HG02678 (cell line): ENCODE measurements at regions not wholly inside any gene's neighbourhood (a gene's known extent, or its start where the extent isn't known, plus 50 kb on each side); places are given as distances from the start of the nearest gene placed in this dataset.
"Not testable (repeated sequence)": the region's sequence is repeated elsewhere in the genome, so short reads cannot be mapped to it uniquely, and the experiment has no call there.

ENCODE experiments used
- ATAC-seq: cut with Tn5 transposase; IDR thresholded peaks from one replicate; pipeline ENCODE4 v1.9.1; 2021; ENCODE audit warnings: mild to moderate bottlenecking, moderate library complexity; ENCODE audit not compliant: unreplicated experiment

DNA sequence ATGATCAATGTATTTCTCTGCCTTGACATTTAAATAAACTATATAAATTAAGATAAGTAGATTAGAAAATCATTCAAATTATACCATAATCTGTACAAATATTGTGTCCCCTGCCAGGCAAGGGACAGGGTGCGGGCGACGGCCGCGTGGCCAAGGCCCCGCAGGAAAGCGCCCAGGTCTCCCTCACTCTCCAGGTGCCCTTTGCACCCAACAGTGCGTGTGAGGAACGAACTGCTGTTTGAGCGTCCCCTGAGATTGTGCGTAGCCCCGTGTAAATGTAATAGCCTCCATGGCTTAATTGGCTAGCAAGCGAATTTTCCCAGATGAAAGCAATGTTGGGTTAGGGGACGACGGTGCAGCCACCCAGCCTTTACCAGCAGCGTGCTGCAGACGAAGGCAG lies 161.4 kb downstream of the SYT15 start:
- ATAC-seq = not testable (repeated sequence)

DNA sequence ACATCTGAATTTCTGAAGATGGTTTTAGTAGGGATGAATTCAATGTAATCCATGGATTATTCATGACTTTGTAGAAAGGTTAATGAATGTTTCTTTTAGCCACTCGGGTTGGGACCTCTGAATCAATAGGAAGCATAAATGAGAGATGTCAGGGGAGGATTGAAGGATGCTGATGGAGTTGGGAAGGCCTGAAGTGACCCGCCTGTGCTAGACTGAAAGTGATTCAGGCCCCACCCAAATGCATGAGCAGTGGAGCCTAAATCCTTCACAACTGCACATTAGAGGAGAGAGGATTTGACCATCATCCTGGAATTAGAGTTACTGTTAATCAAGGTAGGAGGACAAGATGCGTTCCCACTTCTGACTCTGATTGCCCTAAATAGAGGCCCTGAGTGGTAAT lies 162.2 kb upstream of the PTPN20 start:
- ATAC-seq = peak; percentile 28

DNA sequence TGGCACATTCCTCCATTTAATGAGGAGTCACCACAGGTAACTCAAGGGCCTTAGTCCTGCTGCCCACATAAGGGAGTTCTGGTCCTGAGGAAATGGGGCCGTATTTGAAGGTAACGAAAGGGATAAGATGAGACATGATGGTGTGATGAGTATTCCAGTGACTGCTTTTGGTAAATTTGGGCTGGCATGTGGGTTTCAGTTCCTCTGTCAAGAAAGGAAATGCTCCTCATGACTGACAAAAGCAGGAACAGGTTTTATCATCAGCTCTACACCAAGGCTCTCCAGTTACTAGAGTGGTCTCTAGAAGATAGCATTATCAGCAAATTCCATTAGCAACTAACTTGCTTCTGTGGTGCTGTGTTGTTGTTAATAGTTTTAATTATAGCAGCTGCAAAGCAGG lies 161.8 kb upstream of the PTPN20 start:
- ATAC-seq = peak; percentile 75

DNA sequence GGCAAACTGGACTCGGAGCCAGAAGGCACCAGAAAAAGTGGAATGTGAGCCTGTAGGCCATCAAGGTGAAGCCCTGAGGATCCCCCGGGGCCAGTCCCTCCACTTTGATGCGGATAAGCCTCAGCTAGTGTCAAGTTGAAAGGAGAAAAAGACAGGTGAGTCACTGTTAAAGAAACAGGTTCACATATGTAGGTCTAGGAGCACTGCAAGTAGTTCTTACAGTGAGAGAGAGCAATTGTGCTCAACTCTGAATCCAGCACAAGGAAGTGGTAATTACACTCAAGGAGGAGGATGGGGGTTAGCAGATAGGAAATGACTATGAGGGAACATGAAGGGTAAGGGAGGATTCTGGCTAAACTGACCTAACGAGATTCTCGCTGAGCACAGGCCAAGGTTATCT lies 157.5 kb upstream of the PTPN20 start:
- ATAC-seq = not testable (repeated sequence)

DNA sequence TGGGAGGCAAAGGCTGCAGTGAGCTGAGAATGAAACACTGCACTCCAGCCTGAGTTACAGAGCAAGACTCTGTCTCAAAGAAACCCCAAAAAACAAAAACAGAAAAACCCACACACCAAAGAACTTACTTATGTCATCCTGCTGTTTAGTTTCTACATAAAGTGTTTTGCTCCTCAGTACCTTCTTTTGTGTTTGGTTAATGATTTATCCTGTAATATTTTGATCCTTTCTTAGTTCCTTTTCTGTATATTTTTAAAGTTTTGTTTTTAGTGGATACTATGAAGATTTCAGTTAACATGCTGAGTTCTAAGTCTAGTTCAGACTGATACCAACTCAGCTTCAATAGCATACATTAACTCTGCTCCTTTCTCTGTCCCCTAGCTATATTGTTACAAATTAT lies 149.8 kb upstream of the PTPN20 start:
- peak; percentile 94 for ATAC-seq

DNA sequence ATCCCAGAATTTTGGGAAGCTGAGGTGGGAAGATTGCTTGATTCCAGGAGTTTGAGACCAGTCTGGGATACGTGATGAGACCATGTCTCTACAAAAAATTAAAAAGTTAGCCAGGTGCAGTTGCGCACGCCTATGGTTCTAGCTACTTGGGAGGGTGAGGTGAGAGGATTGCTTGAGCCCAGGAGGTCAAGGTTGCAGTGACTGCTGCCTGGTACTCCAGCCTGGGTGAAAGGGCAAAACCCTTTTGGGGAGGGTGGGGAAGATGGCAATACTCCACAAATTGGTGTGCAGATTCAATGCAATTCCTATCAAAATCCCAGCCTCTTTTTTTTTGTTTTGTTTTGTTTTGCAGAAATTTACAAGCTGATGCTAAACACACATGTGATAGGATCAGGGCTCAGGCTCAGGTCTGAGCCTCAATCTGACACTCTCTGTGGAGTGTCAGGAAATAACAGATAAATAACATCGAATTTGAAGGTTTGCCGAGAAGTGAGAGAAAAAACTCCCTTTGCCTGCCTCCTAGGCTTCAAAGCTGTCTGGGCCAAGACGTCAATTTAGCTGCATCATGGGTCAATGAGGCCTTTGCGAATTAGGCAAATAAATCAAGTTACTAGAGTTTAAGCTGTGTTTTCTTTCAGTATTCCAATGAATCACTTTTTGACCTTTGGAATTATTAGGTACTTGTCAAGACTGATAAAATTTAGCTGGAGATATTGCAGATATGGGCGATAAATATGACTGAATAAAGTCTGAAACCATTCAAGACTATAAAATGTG lies 142.5 kb upstream of the PTPN20 start:
- ATAC-seq = not testable (repeated sequence)

DNA sequence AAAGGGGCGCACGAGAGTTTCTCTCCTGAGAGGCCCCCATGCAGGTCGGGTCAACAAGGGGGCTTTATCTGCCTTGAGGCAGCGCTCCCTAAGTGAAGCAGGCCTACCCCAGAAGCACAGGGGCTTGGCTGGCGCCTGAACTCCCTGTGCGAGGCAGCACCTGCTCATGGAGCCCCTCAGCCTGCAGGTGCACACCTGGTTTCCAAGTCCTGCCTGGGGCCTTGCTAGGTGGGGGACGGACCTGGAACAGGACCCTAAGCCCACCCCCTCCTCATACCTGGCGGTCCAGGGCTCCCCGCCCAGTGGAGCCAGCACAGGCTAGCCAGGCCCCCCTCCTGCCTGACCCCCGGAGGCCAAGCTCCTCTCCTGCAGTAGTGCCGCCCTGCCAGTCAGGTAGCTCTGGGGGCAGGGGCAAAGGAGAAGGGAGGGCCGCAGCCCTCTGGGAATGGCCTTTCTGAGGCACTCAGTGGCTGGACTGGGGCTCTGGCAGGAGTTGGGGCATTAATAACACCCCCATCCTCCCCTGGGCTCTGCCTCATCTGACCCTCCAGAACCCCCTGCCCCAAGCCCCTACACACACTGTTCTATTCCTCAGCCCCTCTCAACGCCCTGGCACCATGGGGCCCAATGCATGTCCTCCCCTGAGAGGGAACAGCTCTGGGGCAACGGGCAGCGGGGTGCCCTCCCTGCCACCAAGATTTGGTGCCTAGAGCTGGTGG lies 137.9 kb upstream of the PTPN20 start:
- ATAC-seq = not testable (repeated sequence)

DNA sequence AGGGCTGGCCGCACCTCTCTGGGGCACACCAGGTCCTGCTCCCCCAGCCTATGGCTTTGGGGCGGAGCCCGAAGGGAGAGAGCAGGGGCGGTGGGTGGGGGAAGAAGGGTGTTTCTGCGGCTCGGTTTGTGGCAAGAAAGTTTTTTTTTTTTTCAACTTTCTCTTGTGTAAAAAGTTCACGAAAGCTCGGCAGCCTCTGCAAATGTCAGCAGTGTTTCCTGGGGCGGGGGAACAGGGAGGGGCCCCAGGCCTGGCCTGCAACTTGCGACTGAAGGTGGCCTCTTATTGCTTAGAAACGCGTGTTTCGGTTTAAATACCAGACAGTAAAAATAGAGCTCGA lies 137.4 kb upstream of the PTPN20 start:
- ATAC-seq = not testable (repeated sequence)

DNA sequence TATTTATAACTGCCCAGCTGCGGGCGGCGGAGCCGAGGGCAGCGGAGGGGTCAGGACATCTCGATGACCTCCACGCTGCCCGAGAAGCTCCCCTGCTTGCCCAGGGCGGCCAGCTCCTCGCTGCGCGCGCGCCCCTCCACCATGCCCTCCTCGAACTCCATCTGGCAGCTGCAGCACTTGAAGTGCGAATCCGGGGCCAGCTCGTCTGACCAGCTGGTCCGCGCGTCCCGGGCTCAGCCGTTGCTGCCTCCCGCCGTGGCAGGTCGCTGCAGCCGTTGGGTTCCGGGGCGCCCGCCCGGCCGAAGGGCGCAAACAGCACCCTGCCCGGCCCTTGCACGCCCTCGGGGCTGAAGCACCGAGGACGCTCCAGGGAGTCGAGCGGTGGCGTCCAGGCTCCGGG lies 136.9 kb upstream of the PTPN20 start:
- not testable (repeated sequence) for ATAC-seq

DNA sequence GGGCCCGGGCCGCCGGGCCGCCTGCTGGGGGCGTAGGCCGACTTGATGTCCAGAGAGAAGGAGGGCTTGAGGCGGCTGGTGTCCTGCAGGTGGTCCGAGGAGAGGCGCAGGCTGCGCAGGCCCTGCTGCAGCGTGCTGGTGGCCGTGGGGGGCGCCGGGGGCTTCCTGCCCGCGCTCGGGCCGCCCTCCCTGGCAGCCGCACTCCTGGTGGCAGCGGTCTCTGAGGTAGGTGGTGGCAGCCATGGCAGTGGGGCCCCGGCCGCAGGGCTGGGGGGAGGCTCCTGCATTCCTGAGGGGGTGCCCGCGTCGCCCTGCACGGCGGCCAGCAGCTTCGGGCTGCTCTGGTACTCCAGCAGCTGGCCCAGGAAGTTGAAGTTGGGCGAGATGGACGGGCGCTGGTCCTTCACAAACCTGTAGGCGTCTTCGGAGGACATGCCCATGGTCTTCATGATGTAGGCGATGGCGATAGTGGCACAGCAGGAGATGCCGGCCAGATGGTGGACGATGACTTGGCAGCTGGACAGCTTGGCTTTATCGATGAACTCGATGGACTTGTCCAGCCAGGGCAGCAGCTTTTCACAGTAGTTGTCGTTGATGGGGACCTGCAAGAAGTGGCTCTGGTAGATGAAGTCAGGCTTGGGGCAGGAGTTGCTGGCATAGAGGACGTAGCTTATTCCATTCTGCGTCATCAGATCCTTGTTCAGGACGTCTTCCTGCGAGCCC lies 136.1 kb upstream of the PTPN20 start:
- ATAC-seq = not testable (repeated sequence)

DNA sequence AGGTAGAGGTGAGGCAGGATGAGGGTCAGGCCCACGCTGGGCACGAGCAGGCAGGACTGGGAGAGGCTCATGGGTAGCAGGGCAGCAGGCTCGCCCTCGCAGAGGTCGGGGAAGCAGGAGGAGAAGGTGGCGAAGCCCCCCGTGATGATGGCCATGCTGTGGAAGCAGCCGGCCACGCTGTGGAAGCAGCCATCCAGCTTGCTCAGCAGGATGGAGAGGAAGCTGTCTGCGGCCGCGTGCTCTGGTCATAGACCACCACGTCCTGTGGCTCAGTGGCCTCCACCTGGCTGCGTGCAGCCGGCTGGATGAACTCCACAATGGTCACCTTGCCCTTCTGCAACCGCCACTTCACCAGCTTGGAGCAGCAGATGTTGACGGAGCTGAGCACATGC lies 135.6 kb upstream of the PTPN20 start:
- ATAC-seq = not testable (repeated sequence)

DNA sequence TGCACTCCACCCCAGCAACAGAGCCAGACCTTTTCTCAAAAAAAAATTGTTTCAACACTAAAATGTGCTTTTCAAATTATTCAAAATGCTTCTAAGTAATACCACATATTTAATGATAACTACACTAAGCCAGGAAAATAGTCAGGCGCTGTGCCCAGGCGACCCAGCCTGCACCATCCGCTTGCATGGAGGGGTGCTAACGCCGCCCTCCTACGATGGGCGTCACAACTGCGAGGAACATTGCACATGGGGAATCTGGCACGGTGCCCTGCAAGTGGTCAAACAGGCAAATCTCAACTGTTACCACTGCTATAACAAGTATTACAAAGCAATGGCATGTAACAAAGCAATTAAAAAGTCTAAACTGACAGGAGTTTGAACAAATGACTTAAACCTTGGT lies 131.7 kb upstream of the PTPN20 start:
- ATAC-seq = not testable (repeated sequence)

DNA sequence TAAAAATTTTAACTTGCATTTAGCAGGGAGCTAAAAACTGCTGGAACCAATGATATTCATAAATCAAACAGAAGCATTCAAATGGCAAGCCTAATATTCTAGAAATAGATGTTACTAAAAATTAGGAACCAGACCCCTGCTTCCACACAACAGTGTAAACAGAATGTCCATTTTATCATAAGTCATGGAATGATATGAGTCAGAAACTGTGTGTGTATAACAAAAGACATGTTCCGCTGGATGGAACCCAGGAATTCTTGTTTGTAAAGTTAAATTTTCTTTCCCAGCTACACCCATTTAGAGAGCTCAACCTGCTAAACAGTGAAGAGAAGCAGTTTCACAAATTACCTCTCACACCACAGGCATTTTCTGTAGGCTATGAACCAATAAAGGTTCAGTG lies 131.1 kb upstream of the PTPN20 start:
- ATAC-seq = not testable (repeated sequence)

DNA sequence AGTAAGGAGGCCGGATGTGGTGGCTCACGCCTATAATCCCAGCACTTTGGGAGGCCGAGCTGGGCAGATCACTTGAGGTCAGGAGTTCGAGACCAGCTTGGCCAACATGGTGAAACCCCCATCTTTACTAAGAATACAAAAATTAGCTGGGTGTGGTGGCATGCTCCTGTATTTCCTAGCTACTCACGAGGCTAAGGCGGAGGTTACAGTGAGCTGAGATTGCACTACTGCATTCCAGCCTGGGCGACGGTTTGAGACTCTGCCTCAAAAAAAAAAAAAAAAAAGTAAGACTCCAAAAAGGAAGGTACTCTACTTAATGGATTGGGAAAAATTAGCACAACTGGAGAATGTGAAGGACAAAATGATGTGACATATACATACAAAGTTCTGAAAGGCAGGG lies 130.2 kb upstream of the PTPN20 start:
- ATAC-seq = not testable (repeated sequence)

DNA sequence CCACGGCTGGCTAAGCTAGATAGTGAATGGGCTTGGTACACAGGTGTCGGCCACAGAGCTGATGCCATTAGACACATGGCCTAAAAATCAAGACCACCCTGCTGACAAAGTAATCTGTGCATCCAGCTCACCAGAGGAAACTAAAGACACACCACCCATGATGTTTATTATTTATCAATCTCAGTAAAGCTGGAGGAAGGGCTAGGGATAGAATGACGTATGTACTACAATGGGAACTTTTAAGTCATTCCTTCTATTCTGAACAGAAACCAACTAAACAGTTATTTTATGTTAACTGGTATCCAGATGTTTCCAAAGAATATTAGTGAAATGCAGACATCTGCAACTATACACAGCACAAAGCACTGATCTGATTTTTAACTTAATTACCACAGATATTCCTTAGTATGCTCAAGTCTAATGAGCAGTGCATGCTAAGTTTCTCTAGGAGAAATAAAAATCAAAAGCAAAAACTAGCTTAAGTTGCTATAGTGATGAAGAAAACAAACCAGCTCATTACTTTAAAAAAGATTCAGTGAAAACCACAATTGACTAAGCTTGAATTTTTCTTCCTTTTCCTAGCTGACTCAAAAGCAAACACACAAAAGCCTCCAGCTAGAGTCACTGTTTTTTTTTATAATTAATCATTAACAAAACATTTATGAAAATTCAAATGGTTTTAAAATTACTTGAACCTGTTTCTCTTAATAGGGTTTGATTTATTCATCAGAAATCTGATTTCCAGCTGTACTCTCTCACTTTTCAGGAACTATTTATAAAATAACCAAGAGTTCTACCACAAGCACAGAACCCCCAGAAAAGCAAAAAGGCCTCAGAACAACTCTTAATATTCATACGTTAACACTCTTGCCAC lies 129.0 kb upstream of the PTPN20 start:
- peak; percentile 39 for ATAC-seq

DNA sequence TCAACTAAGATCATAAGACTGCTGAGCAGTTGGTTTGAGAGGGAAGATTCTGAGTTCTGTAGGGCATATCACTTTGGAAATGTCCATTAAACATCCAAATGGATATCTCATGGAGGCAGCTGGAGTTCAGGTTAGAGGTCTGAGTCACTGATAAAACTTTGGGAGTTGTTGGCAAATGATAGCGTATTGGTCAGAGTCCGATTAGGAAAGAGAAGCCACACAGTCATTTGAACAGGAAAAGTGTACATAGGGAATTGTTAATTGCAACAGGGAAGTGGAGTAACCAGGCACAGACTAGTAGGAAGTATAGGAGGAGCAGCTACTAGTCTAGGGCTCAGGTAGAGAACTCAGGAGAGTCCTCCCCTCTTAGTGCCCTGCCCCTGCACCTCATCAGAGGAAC lies 126.6 kb upstream of the PTPN20 start:
- not testable (repeated sequence) for ATAC-seq

DNA sequence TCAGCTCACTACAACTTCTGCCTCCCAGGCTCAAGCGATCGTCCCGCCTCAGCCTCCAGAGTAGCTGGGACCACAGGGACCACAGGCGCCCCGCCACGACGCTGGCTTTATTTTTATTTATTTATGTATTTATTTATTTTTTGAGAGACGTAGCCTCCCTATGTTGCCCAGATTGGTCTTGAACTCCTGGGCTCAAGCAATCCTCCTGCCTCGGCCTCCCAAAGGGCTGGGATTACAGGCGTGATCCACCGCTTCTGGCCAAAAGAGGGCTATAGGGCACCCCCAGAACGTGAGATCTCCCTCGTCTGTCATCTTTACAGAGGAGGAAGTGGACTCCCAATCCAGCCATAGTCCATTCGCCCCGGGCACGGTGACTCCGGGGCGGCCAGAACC lies 125.1 kb upstream of the PTPN20 start:
- ATAC-seq = not testable (repeated sequence)

DNA sequence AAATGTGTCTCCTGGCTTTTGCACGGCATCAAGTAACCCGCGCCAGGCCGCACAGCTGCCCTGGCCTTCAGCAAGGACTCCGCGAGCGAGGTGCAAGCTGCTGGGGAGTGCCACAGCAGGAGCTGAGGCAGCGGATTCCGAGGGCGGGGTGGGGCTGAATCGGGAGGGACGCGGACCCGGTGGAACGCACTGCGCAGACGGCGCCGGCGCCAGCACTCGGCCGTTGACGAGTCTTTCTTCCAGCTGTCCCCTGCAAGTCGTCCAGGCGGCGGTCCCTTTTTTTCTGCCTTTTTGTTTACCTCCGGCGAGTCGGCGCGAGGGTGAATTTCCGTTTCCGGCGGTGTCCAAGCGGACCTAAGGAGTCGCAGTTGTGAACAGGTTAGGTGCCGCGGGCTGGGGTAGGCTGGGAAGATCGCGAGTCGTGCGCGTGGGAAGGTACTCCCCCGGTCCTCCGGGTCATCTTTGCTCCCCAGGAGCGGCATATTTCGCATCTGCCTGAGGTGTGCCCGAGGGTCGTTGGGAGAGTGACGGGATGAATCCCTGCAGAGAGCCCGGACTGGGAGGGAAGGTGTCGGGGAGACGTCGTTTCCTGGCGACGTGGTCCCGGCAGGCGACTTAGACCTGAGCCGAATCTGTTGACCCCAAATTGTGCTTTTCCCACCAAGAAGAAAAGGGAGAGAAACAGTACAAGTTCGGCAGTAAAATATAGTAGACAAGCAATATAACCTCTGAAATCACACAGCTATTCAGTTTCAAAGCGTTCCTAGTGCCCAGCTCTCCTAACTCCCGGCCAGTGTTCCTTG lies 124.5 kb upstream of the PTPN20 start:
- ATAC-seq = peak; percentile 80

DNA sequence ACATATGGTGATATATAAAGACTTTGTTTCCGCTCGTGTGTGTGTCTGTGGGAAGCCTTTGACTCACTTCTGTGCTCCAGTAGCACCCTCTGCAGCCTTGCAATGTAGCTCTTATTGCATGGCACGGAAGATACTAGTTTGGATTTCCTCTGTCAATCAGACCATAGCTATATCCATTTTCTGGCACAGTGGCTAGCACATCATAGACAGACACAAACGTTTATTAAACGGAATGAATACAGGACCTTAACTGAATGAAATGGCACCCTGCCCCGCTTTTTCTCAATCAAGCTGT lies 124.0 kb upstream of the PTPN20 start:
- peak; percentile 49 for ATAC-seq

DNA sequence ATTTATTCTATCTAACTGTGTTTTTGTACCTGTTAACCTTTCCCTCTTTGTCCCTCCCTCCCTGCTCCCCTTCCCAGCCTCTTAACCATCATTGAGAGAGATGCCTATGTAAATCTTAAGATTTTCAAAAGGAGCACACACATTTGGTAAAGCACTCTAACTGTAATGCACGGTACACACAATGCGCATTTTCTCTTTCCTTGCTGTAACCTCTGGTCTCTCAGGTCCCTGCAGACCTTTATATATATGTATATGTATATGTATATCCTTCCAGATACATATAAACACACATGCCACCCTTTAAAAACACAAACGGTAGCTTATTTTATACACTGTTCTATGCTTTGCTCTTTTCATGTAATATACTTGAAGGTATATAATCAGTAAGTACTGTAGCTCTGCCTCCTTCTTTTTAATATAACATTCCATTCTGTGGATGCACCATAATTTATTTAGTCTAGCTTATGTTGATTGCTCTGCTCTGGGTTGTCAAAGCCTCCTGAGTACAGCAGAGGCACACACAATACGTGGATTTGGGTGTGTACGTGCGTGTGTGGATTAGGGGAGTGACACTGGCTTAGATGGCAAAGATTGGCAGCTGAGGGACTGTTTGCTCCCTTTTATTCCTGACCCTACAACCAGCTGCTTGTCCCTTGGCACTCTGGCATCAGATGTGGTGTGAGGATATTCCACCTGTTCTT lies 118.4 kb upstream of the PTPN20 start:
- not testable (repeated sequence) for ATAC-seq
